ENCODE measurements at regions not wholly inside any gene's neighbourhood (a gene's known extent, or its start where the extent isn't known, plus 50 kb on each side); places are given as distances from the start of the nearest gene placed in this dataset.

GRCh38 chr3:30269751-30270445 lies 336.5 kb upstream of the TGFBR2 start:
- DNase-seq: no peak

- DNase-seq: no peak
Observed at GRCh38 chr3:30271781-30272180, 334.6 kb upstream of the TGFBR2 start.

- DNase-seq: peak; percentile 55
Observed at GRCh38 chr3:30273304-30274072, 332.9 kb upstream of the TGFBR2 start.

GRCh38 chr3:30277494-30277893 lies 328.9 kb upstream of the TGFBR2 start:
- DNase-seq: no peak

- no peak for DNase-seq
Observed at GRCh38 chr3:30281526-30281925, 324.9 kb upstream of the TGFBR2 start.

- peak; percentile 98 for DNase-seq
Observed at GRCh38 chr3:30282154-30282696, 324.2 kb upstream of the TGFBR2 start.

GRCh38 chr3:30285188-30286006 lies 321.0 kb upstream of the TGFBR2 start:
- DNase-seq: no peak

- DNase-seq: peak; percentile 94
Observed at GRCh38 chr3:30286007-30286669, 320.3 kb upstream of the TGFBR2 start.

GRCh38 chr3:30286811-30287210 lies 319.6 kb upstream of the TGFBR2 start:
- no peak for DNase-seq

GRCh38 chr3:30288830-30289229 lies 317.6 kb upstream of the TGFBR2 start:
- no peak for DNase-seq

- DNase-seq: no peak
Observed at GRCh38 chr3:30289324-30289723, 317.1 kb upstream of the TGFBR2 start.

GRCh38 chr3:30289766-30290165 lies 316.6 kb upstream of the TGFBR2 start:
- DNase-seq: no peak

GRCh38 chr3:30290479-30290878 lies 315.9 kb upstream of the TGFBR2 start:
- no peak for DNase-seq

GRCh38 chr3:30292192-30292893 lies 314.1 kb upstream of the TGFBR2 start:
- DNase-seq: peak; percentile 88

- DNase-seq: no peak
Observed at GRCh38 chr3:30293621-30294240, 312.7 kb upstream of the TGFBR2 start.

- DNase-seq: peak; percentile 87
Observed at GRCh38 chr3:30294241-30294667, 312.1 kb upstream of the TGFBR2 start.

- DNase-seq: no peak
Observed at GRCh38 chr3:30297112-30297511, 309.3 kb upstream of the TGFBR2 start.

GRCh38 chr3:30299674-30300385 lies 306.6 kb upstream of the TGFBR2 start:
- DNase-seq: no peak

GRCh38 chr3:30300809-30301208 lies 305.6 kb upstream of the TGFBR2 start:
- no peak for DNase-seq

- no peak for DNase-seq
Observed at GRCh38 chr3:30302027-30302426, 304.4 kb upstream of the TGFBR2 start.

GRCh38 chr3:30303770-30304169 lies 302.6 kb upstream of the TGFBR2 start:
- DNase-seq: no peak
